Cardiac fibroblast (primary cell): ENCODE measurements at regions not wholly inside any gene's neighbourhood (a gene's known extent, or its start where the extent isn't known, plus 50 kb on each side); places are given as distances from the start of the nearest gene placed in this dataset.

Experiments used
- DNase-seq, 2 donors: peaks; one replicate each; pipeline versions ENCODE4 v3.0.0 to v3.0.0-alpha.2; 2010; ENCODE audit warnings: low read depth in 2 of 2
- H3K4me3 ChIP-seq, 2 donors: replicated peaks in 1 of 2; 1 replicate in 1 of 2; 2 replicates in 1 of 2; pipeline ENCODE4 v1.5.1; 2011; ENCODE audit warnings: low read depth in 2 of 2, low read length in 2 of 2, mild to moderate bottlenecking in 2 of 2, moderate library complexity in 1 of 2
- CTCF ChIP-seq: IDR thresholded peaks from one replicate; pipeline ENCODE4 v1.5.1; 2011; ENCODE audit warnings: low read depth, mild to moderate bottlenecking, low read length, inconsistent platforms

- no peak overlapping the region for H3K4me3 ChIP-seq
- DNase-seq = no peak
- TF ChIP-seq CTCF = no peak
Measured at GRCh38 chr17:65456368-65457151, 104.9 kb downstream of the AXIN2 start.

- DNase-seq = peak; percentile 21 to 64
- peak; percentile 17 for TF ChIP-seq CTCF
- H3K4me3 ChIP-seq = no peak overlapping the region
Measured at GRCh38 chr17:65455972-65456343, 105.5 kb downstream of the AXIN2 start.

- no peak for TF ChIP-seq CTCF
- DNase-seq = no peak
Measured at GRCh38 chr17:65455154-65455971, 106.1 kb downstream of the AXIN2 start.

GRCh38 chr17:65453204-65453931, 108.1 kb downstream of the AXIN2 start:
- DNase-seq = peak in 1 of 2 donors; percentile 56
- no peak for TF ChIP-seq CTCF
- H3K4me3 ChIP-seq = no peak overlapping the region

More at GRCh38 chr17:65455154-65455971, 106.1 kb downstream of the AXIN2 start:
- H3K4me3 ChIP-seq = no peak overlapping the region

- no peak overlapping the region for H3K4me3 ChIP-seq
- TF ChIP-seq CTCF = no peak
- no peak for DNase-seq
Measured at GRCh38 chr17:65449495-65449894, 112.0 kb downstream of the AXIN2 start.

GRCh38 chr17:65447823-65448222, 113.6 kb downstream of the AXIN2 start:
- DNase-seq = no peak
- H3K4me3 ChIP-seq = no peak overlapping the region
- TF ChIP-seq CTCF = no peak
